RPMI7951 (cell line): ENCODE measurements at regions not wholly inside any gene's neighbourhood (a gene's known extent, or its start where the extent isn't known, plus 50 kb on each side); places are given as distances from the start of the nearest gene placed in this dataset.
A peak's percentile ranks its signal among the peaks of the same experiment; 100 is the strongest.
"Not testable (repeated sequence)": the region's sequence is repeated elsewhere in the genome, so short reads cannot be mapped to it uniquely, and the experiment has no call there.

Experiments used
- DNase-seq: peaks from one replicate; pipeline ENCODE4 v3.0.0-alpha.2; 2012; ENCODE audit warnings: low read depth

DNA sequence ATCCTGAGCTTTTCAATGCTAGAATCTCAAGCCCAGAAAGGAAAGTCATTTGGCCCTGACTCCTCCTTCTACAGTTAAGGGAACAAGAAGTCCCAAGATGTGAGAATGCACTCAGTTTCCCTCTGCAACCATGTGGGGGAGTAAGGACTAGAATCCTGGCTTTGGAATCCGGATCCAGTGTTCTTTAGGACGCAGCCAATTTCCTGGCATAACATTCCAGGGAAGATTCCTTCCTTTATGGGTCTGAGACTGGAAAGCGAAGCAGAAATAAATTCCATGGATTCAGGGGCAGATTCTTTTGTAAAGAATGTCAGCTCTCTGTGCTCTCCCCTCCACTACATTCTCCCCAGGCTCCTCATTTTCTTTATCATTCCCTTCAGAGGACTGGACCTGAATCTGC, 151.8 kb upstream of the SOX14 start:
- no peak for DNase-seq

DNA sequence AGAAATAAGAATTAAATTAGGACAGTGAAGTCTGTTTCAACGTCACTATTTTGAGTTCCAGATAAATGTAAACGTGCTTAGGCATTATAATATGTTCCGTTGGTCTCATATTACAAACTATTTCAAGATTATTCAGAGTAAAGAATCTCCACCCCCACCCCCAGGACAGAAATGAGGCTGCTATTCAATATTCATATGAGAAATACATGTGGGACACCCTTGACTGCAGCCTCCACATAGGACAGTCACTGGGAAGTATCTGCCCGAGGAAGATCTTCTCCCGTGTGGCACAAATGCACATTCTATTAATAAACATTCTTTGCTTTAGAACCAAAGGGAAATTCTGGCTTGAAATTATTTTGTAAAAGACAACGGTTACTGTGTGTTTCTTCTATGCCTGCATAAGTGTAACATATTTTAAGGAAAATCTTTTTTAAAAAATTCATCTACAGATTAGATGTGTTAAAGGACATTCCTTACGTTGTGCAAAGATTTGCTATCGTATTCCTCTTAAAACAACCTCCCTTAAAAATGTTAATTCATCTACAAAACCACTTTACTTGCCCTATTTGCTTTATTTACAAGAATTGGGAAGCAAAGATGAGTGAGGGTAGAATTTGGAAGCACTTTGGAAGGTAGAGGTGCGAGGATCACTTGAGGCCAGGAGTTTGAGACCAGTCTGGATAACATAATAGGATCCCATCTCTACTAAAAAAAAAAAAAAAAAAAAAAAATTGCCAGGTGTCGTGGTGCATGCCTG, 148.3 kb upstream of the SOX14 start:
- DNase-seq = no peak

DNA sequence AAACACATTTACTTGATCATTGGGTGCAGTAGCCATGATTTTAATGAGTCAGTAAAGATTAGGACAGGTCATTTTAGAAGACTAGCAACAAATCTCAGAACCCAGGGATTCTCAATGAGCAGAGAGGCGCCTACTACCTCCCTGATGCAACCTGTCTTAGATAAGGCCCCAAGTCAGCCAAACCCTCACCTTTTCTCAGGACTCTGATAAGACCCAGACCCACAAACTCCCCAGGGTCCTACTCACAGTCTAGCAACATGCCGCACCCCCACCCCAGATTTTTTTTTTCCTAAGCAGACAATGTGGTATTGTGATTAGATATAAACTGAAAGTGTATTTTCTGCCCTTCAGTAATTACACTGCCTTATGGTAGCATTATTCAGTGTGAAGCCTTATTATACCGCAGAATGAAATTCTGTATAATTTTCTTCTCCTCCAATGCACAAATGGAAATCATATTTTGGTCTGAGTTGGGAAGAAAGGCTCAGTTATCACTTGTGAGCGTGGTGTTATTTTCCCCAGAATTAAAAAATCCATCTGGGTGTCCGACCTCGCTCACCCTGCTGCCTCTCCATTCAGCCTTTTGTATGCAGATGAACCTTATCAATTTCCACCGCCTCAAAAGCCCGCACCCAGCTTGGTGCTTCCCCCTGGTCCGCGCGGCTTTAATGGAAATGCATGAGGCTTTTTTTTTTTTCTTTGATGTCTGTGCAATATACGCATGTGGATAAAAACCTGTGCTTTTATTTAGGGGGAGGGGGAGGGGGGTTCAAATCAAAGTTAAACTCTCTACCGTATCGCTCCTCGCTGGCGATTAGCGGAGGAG, 122.0 kb upstream of the SOX14 start:
- DNase-seq = no peak

DNA sequence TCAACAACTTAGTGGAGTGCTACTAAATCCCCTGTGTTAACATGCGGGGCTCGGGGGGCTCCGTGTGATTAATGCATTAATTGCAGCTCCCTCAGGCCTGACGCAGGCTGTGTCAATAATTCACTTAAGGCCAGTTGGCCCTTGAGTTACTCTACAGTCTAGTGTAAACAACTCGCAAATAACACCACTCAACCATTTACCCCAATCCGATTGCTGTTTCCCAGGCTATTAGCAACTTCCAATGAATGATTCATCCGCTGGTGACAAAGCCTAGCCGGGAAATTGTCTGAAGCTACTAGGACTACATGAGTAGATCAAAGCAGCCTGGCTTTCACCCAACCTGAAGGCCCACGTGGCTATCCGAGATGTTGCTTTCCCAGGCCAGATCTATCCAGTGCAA, 121.3 kb upstream of the SOX14 start:
- DNase-seq = peak; percentile 1

DNA sequence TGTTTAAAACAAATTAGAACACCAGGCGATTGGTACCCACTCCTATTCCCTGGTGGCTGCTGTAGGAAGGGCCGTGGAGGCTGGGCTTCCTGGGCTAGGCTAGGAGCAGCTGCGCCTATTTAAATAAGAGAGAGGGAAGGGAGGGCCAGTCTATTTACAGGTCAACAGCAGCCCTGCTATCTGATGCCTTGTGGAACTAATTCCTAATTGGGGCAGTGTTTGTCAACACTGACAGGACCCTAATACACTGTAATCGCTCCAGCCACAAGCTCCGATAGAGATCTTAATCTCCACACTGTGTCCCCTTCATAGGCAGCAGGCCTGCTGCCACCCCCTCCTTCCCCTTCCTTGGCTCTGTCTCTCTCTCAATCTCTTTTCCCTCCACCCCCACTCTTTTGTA, 116.9 kb upstream of the SOX14 start:
- DNase-seq = no peak

DNA sequence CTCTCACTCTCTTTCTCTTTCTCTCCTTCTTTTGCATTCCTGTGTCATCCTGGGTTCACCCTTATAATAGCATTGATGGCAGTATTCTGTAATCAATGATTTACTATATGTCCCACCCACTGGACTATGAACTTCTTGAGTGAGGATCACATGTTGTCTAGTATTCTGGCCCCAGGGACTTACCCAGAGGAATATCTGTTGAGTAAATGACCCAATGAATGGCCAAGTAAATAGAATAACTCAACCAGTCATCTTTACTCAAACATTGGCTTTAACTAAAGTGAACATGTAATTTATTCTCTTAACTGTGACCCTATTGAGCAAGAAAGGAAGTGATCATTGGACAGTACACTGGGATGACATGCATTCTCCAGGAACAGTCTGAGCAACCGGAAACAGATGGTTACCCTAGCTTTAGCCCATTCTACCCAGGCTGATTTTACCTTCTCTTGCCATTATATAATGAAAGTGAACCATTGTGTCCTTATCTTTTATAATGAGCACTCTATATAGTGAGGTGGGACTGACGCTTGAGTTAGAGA, 94.5 kb upstream of the SOX14 start:
- no peak for DNase-seq

DNA sequence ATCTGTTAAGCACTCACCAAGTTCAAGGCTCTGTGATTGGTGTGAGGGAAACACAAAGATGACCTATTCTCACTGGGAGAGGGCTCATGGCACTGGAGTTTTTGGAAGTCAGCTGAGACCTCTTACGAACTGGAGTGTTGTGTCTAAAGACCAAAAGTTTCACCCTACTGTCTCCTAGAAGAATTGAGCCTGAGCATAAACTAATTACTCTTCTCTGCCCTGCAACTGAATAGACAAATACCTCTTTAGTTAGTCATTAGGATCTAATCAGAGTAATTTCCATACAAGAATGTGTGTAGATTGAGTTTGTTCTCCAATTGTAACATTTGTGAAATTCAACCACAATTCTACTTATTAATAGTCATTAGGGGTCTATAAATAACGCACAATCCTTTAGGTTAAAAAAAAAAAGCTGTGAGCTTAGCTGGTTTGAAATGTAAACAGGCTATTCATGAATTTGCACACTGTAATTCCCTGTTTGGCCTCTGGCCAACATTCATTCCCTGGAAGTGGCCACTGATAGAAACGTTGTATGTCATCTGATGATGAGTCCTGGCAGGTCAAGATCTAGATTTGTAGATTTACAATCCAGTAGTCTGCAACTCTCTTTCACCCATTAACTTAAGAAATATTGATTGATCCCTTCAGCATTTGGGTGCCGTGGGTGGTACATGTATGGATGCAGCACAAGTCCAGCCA, 76.8 kb upstream of the SOX14 start:
- DNase-seq = no peak

DNA sequence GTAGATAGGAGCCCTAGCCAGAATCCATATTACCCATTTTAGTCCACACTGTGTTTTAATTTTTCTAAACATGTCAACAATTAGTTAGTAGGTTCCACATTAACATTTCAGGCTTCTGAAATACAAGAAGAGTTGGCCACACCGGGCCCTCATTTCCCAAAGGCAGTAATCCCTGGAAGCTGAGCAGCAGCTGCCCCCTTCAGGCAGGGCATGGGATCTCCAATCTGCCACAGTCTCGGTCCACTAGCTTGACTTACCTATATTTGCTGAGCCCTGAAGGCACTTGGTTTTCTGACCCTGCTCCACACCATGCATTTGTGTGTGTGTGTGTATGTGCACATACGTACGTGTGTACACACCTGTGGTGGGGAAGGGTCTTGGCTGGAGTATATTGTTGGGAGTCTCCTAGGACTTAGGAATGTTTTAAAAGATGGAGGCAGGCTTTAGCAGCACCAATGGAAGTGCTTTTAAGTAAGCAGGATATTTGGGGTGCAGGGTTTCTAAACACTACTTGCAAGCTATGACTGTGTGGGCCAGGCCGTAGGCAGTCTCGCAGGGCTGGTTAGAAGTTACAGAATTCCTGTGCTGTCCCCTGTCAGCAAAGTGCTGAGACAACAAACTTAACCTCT, 71.2 kb upstream of the SOX14 start:
- DNase-seq = no peak

DNA sequence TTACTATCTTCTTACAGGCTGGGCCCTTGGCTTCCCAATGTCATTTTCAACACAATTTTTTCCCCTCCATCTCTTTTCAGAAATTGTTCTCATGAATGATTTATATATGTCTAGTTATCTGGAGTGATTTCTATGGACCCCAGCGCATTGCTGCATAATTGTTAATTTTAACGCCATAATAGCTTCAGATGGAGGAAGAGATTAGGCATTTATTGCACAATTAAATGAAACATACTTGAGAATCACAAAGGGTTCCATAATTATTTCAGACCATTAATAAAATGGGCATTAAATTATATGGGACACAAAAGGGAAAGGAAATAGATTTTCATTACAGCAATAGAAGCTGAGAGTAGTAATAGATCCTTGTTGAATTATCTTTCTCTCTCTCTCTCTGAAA, 70.3 kb upstream of the SOX14 start:
- no peak for DNase-seq

DNA sequence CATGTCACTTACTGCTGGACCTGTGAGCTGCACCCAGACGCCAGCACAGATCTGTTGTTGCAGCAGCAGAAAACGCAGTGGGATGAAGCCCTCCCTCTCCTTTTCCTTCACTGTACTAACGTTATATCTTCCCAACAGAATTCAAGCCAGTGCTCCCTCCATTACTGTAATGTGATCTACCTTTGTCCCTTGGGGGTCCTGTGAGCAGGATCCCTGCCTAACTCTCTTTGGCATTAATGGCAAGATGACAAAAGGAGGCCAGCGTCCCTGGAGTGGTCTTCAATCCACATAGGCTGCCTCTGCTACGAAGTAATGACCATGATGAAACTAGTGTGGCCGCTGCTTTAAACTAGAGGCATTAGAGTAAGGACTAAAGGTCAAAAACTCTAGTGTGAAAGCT, 69.3 kb upstream of the SOX14 start:
- DNase-seq = no peak

DNA sequence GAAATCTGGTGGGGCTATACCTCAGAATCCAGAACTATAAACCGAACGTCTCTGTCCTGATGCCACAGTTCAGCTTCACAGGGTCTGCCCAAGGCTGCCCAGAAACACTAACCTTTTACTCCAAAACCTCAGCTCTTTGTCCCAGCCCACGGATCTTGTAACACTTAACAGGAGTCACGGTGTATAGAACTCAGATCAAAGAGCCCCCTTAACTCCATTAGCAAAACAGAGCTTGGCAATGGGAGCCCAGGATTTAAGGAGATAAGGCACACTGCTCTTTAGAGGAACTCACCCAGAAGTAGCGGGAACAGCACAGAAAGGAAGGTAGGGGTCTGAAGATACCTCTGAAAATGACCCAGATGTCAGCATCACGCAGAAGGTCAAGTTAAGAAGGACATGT, 68.8 kb upstream of the SOX14 start:
- no peak for DNase-seq

DNA sequence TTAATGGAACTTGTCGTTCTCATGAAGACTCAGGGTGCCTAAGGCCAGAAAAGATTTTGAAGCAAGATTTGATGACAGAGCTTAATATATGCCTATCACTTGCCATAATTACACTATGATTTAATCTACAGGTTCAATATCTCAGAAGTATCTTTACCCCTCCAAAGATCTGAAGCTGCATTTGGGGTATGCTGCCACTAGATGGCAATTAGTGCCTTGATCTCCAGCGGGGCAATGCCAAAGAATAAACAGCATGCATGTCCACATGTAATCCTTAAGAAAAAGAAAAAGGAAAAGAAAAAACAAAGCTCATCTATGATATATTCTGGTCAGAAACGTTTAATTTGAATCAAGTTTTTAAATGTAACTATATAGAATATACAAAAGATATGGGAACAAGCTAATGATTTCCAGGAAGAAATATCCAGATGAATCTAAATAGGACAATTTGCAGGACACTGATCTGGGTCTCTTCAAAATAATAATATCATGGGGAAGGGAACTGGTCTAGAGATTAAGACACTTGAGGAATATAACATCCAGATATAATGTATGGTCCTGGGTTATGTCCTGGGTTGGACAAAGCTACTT, 55.0 kb upstream of the SOX14 start:
- DNase-seq = no peak

DNA sequence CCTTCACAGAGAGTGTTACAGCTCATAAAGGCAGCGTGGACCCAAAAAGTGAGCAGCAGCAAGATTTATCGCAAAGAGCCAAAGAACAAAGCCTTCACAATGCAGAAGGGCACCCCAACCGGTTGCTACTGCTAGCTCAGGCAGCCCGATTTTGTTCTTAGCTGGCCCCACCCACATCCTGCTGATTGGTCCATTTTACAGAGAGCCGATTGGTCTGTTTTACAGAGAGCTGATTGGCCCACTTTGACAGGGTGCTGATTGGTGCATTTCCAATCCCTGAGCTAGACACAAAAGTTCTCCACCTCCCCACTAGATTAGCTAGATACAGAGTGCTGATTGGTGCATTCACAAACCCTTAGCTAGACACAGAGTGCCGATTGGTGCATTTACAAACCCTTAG, 50.1 kb upstream of the SOX14 start:
- DNase-seq = not testable (repeated sequence)
